Neural progenitor cell (in vitro differentiated cells): ENCODE measurements at regions not wholly inside any gene's neighbourhood (a gene's known extent, or its start where the extent isn't known, plus 50 kb on each side); places are given as distances from the start of the nearest gene placed in this dataset.

ENCODE experiments used
- DNase-seq: peaks from one replicate; pipeline ENCODE4 v3.0.0-alpha.2; 2016; ENCODE audit warnings: low spot score
- H2AFZ ChIP-seq: fragments of 200-600 bp; sonication (generic); replicated peaks from 2 replicates; pipeline ENCODE4 v1.6.1; 2016; ENCODE audit warnings: antibody characterized with exemption
- H3F3A ChIP-seq: fragments of 200-600 bp; sonication (generic); 2 replicates; pipeline ENCODE4 v1.6.1; 2016; ENCODE audit warnings: antibody characterized with exemption, low read depth
- H3K27ac ChIP-seq: fragments of 200-600 bp; sonication (generic); 2 replicates; pipeline ENCODE4 v1.5.1; 2016; ENCODE audit warnings: mild to moderate bottlenecking
- H3K27me3 ChIP-seq: fragments of 200-600 bp; sonication (generic); 2 replicates; pipeline ENCODE4 v1.6.1; 2016; ENCODE audit warnings: mild to moderate bottlenecking, moderate library complexity
- H3K36me3 ChIP-seq: fragments of 200-600 bp; sonication (generic); 2 replicates; pipeline ENCODE4 v1.5.1; 2016
- H3K4me1 ChIP-seq: fragments of 200-600 bp; sonication (generic); 2 replicates; pipeline ENCODE4 v1.6.1; 2016; ENCODE audit warnings: mixed run types
- H3K4me2 ChIP-seq: fragments of 200-600 bp; sonication (generic); 2 replicates; pipeline ENCODE4 v1.6.1; 2016
- H3K4me3 ChIP-seq: fragments of 200-600 bp; sonication (generic); 2 replicates; pipeline ENCODE4 v1.5.1; 2016
- H3K79me2 ChIP-seq: fragments of 200-600 bp; sonication (generic); 2 replicates; pipeline ENCODE4 v1.6.1; 2016; ENCODE audit warnings: low read depth
- H3K9ac ChIP-seq: fragments of 200-600 bp; sonication (generic); 2 replicates; pipeline ENCODE4 v1.6.1; 2016
- H3K9me3 ChIP-seq: fragments of 200-600 bp; sonication (generic); 2 replicates; pipeline ENCODE4 v1.5.1; 2016; ENCODE audit warnings: low read depth
- H4K20me1 ChIP-seq: fragments of 200-600 bp; sonication (generic); 2 replicates; pipeline ENCODE4 v1.6.1; 2016; ENCODE audit warnings: low read depth
- H3K27ac Mint-ChIP-seq: 3 replicates; pipeline ENCODE4 v1.8.0; 2021; ENCODE audit warnings: mixed read lengths
- H3K27me3 Mint-ChIP-seq: 2 replicates; pipeline ENCODE4 v1.8.0; 2022; ENCODE audit warnings: low read depth, mild to moderate bottlenecking, inconsistent platforms, moderate library complexity, mixed read lengths; ENCODE audit not compliant: insufficient read depth
- H3K36me3 Mint-ChIP-seq: 3 replicates; pipeline ENCODE4 v1.8.0; 2021; ENCODE audit warnings: mixed read lengths
- H3K4me1 Mint-ChIP-seq: 3 replicates; pipeline ENCODE4 v1.8.0; 2021; ENCODE audit warnings: mixed read lengths
- H3K4me3 Mint-ChIP-seq: 3 replicates; pipeline ENCODE4 v1.8.0; 2021; ENCODE audit warnings: mild to moderate bottlenecking, moderate library complexity, mixed read lengths
- H3K9me3 Mint-ChIP-seq: 3 replicates; pipeline ENCODE4 v1.8.0; 2020; ENCODE audit warnings: mixed read lengths
- CTCF ChIP-seq: fragments of 200-600 bp; sonication (generic); IDR thresholded peaks from 2 replicates; pipeline ENCODE4 v1.5.1; 2017; ENCODE audit warnings: antibody characterized with exemption, mild to moderate bottlenecking
- EZH2 ChIP-seq: fragments of 200-600 bp; sonication (generic); IDR thresholded peaks from 2 replicates; pipeline ENCODE4 v1.6.1; 2017; ENCODE audit warnings: antibody characterized with exemption, mild to moderate bottlenecking, moderate library complexity
- EZH2phosphoT487 ChIP-seq: fragments of 200-600 bp; sonication (generic); IDR thresholded peaks from 2 replicates; pipeline ENCODE4 v1.6.1; 2017; ENCODE audit warnings: antibody characterized with exemption

GRCh38 chr1:72781038-72781437 lies 498.7 kb upstream of the NEGR1 start:
- no peaks in the 10 kb centered on the region for H3K4me1 ChIP-seq
- no peaks in the 10 kb centered on the region for H3K79me2 ChIP-seq
- no peak for DNase-seq
- H3K36me3 ChIP-seq: no peaks in the 10 kb centered on the region
- no peak for TF ChIP-seq EZH2phosphoT487
- no peak for TF ChIP-seq EZH2
- no peak for TF ChIP-seq CTCF
- H3K27ac ChIP-seq: no peak overlapping the region
- no peaks in the 10 kb centered on the region for H3K9me3 Mint-ChIP-seq
- H2AFZ ChIP-seq: no peak overlapping the region
- H3K27ac Mint-ChIP-seq: no peak overlapping the region
- no peaks in the 10 kb centered on the region for H3K9me3 ChIP-seq
- H3K4me3 ChIP-seq: no peak overlapping the region
- no peak overlapping the region for H3K4me3 Mint-ChIP-seq
- H3F3A ChIP-seq: no peaks in the 10 kb centered on the region
- no peak overlapping the region for H3K9ac ChIP-seq
- no peaks in the 10 kb centered on the region for H4K20me1 ChIP-seq
- no peaks in the 10 kb centered on the region for H3K36me3 Mint-ChIP-seq
- peaks cover 2% of the 10 kb centered on the region for H3K27me3 Mint-ChIP-seq
- no peak overlapping the region for H3K4me2 ChIP-seq
- H3K4me1 Mint-ChIP-seq: no peaks in the 10 kb centered on the region
- H3K27me3 ChIP-seq: no peaks in the 10 kb centered on the region

DNA sequence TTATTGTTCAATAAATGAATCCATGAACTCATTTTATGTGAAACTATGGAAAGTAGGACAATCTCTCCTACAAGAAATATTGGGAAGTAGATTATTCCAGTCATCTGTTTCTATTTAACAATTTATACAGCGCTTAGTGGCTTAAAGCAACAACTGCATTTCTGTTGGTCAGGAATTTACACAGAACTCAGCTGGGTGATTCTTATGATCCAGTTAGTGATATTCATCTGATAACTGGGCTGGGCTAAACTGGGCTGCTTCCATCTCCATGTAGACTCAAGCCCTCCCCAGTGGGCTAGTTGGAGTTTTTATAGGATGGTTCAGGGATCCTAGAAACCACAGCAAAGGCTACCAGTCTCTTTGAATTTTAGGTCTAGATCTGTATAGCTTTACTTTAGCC lies 497.9 kb upstream of the NEGR1 start:
- no peak overlapping the region for H3K27ac Mint-ChIP-seq
- Histone ChIP-seq H3K79me2 (no peaks in the 10 kb centered on the region), H3K4me1 (no peaks in the 10 kb centered on the region), H3K9ac (no peak overlapping the region), H3K4me3 (no peak overlapping the region), H3F3A (no peaks in the 10 kb centered on the region), H2AFZ (no peak overlapping the region), H3K9me3 (no peaks in the 10 kb centered on the region), H3K36me3 (no peaks in the 10 kb centered on the region), H3K27ac (no peak overlapping the region), H3K27me3 (no peaks in the 10 kb centered on the region), H4K20me1 (no peaks in the 10 kb centered on the region), H3K4me2 (no peak overlapping the region)
- H3K9me3 Mint-ChIP-seq: no peaks in the 10 kb centered on the region
- TF ChIP-seq CTCF: no peak
- TF ChIP-seq EZH2: no peak
- no peak for TF ChIP-seq EZH2phosphoT487
- H3K4me3 Mint-ChIP-seq: no peak overlapping the region
- peaks cover 2% of the 10 kb centered on the region for H3K27me3 Mint-ChIP-seq
- no peaks in the 10 kb centered on the region for H3K36me3 Mint-ChIP-seq
- no peak for DNase-seq
- H3K4me1 Mint-ChIP-seq: no peaks in the 10 kb centered on the region

DNA sequence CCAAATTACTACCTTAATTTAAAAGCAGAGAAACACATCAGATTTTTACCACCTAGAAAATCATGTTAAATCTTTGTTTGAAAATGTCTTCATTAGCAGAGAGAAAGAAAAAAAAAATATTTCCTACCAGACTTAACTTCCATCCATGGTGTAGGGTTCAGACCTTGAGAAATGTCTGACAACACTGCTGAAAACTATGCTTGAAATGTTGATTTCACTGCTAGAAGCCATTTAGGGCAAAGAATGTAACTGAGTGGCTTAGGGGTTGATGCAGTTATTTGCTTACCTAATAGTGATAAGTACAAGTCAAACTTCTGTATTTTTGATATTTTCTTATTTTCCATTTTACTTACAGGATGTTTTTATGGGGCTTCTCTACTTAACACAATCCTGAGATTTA lies 495.6 kb upstream of the NEGR1 start:
- Mint-ChIP-seq H3K9me3 (no peaks in the 10 kb centered on the region), H3K27me3 (peaks cover 2% of the 10 kb centered on the region), H3K4me3 (no peak overlapping the region), H3K27ac (no peak overlapping the region), H3K36me3 (no peaks in the 10 kb centered on the region), H3K4me1 (no peaks in the 10 kb centered on the region)
- Histone ChIP-seq H3K27ac (no peak overlapping the region), H3F3A (no peaks in the 10 kb centered on the region), H3K9me3 (no peaks in the 10 kb centered on the region), H2AFZ (no peak overlapping the region), H3K79me2 (no peaks in the 10 kb centered on the region), H4K20me1 (no peaks in the 10 kb centered on the region), H3K4me2 (no peak overlapping the region), H3K4me1 (no peaks in the 10 kb centered on the region), H3K27me3 (no peaks in the 10 kb centered on the region), H3K9ac (no peak overlapping the region), H3K36me3 (no peaks in the 10 kb centered on the region), H3K4me3 (no peak overlapping the region)
- no peak for DNase-seq
- TF ChIP-seq CTCF (no peak), EZH2 (no peak), EZH2phosphoT487 (no peak)

DNA sequence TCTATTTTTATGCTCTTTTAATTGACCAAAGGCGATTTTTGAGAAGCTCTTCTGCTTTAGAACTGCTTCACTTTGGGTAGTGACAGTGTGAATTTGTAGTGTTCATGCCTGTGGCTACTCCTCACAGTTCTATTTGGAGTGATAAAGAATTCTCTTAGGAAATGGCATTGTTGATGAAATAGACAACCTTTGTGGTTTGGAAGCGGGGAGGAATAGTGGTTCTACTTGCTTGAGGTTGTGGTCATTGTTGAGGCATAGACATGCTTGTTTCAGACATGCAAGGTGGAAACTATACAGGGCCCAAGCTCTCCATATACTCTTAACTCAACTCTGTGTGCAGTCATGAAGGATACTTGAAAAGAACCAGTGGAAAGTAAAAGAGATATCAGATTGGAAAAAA lies 481.1 kb upstream of the NEGR1 start:
- no peaks in the 10 kb centered on the region for H3K4me1 ChIP-seq
- no peaks in the 10 kb centered on the region for H3K4me1 Mint-ChIP-seq
- H3K36me3 ChIP-seq: no peaks in the 10 kb centered on the region
- TF ChIP-seq EZH2phosphoT487 (no peak), CTCF (no peak), EZH2 (no peak)
- H3K27me3 ChIP-seq: no peaks in the 10 kb centered on the region
- H3K4me2 ChIP-seq: no peak overlapping the region
- H3K9me3 ChIP-seq: no peaks in the 10 kb centered on the region
- H3F3A ChIP-seq: no peaks in the 10 kb centered on the region
- H3K27ac Mint-ChIP-seq: no peak overlapping the region
- H3K4me3 Mint-ChIP-seq: no peak overlapping the region
- no peaks in the 10 kb centered on the region for H3K79me2 ChIP-seq
- no peak overlapping the region for H3K27ac ChIP-seq
- DNase-seq: no peak
- no peak overlapping the region for H3K9ac ChIP-seq
- H2AFZ ChIP-seq: no peak overlapping the region
- no peaks in the 10 kb centered on the region for H4K20me1 ChIP-seq
- H3K27me3 Mint-ChIP-seq: no peaks in the 10 kb centered on the region
- H3K9me3 Mint-ChIP-seq: no peaks in the 10 kb centered on the region
- H3K4me3 ChIP-seq: no peak overlapping the region
- no peaks in the 10 kb centered on the region for H3K36me3 Mint-ChIP-seq
